ENCODE measurements at regions not wholly inside any gene's neighbourhood (a gene's known extent, or its start where the extent isn't known, plus 50 kb on each side); places are given as distances from the start of the nearest gene placed in this dataset.

GRCh38 chr12:92469837-92470236, 233.0 kb upstream of the PLEKHG7 start:
- H3K27me3 ChIP-seq (ENCODE audit: insufficient read depth, low read length): no peaks in the 10 kb centered on the region
- H3K9me3 ChIP-seq (ENCODE audit: insufficient read depth, low read depth, low read length): no peaks in the 10 kb centered on the region
- no peak overlapping the region for H3K9ac ChIP-seq (ENCODE audit: low read depth, low read length)
- H3K4me1 ChIP-seq (ENCODE audit: insufficient read depth, low read length): peaks cover 50% of the 10 kb centered on the region
- WGBS: 93% methylated on average over 6 of the region's 6 CpGs
- H3K4me3 ChIP-seq (ENCODE audit: low read length): no peak overlapping the region
- H3K36me3 ChIP-seq (ENCODE audit: insufficient read depth, low read length): no peaks in the 10 kb centered on the region
- H3K27ac ChIP-seq (ENCODE audit: low read depth, low read length): no peak overlapping the region

- Histone ChIP-seq H3K9ac (ENCODE audit: low read depth, low read length) (no peak overlapping the region), H3K36me3 (ENCODE audit: insufficient read depth, low read length) (no peaks in the 10 kb centered on the region), H3K27ac (ENCODE audit: low read depth, low read length) (no peak overlapping the region), H3K4me3 (ENCODE audit: low read length) (no peak overlapping the region), H3K9me3 (ENCODE audit: insufficient read depth, low read depth, low read length) (no peaks in the 10 kb centered on the region), H3K27me3 (ENCODE audit: insufficient read depth, low read length) (no peaks in the 10 kb centered on the region), H3K4me1 (ENCODE audit: insufficient read depth, low read length) (peaks cover 51% of the 10 kb centered on the region)
- WGBS: 93% methylated on average over 8 of the region's 8 CpGs
Observed at GRCh38 chr12:92468358-92469020, 234.3 kb upstream of the PLEKHG7 start.

GRCh38 chr12:92467886-92468285, 234.9 kb upstream of the PLEKHG7 start:
- no peaks in the 10 kb centered on the region for H3K9me3 ChIP-seq (ENCODE audit: insufficient read depth, low read depth, low read length)
- no peaks in the 10 kb centered on the region for H3K27me3 ChIP-seq (ENCODE audit: insufficient read depth, low read length)
- H3K4me1 ChIP-seq (ENCODE audit: insufficient read depth, low read length): peaks cover 47% of the 10 kb centered on the region
- H3K36me3 ChIP-seq (ENCODE audit: insufficient read depth, low read length): no peaks in the 10 kb centered on the region
- no peak overlapping the region for H3K4me3 ChIP-seq (ENCODE audit: low read length)
- H3K9ac ChIP-seq (ENCODE audit: low read depth, low read length): no peak overlapping the region
- H3K27ac ChIP-seq (ENCODE audit: low read depth, low read length): no peak overlapping the region; the same call in 1 of the 2 replicates
- 69% methylated on average over 1 of the region's 1 CpG for WGBS

GRCh38 chr12:92466391-92467305, 236.1 kb upstream of the PLEKHG7 start:
- no peaks in the 10 kb centered on the region for H3K9me3 ChIP-seq (ENCODE audit: insufficient read depth, low read depth, low read length)
- peak overlapping the region; percentile 12; the same call in 1 of the 2 replicates for H3K9ac ChIP-seq (ENCODE audit: low read depth, low read length)
- peak overlapping the region; percentile 8; the same call in 1 of the 2 replicates for H3K4me3 ChIP-seq (ENCODE audit: low read length)
- WGBS: 43% methylated on average over 13 of the region's 13 CpGs
- H3K27me3 ChIP-seq (ENCODE audit: insufficient read depth, low read length): no peaks in the 10 kb centered on the region
- peak overlapping the region; percentile 88; the same call in 1 of the 2 replicates for H3K27ac ChIP-seq (ENCODE audit: low read depth, low read length)
- no peaks in the 10 kb centered on the region for H3K36me3 ChIP-seq (ENCODE audit: insufficient read depth, low read length)
- peaks cover 47% of the 10 kb centered on the region for H3K4me1 ChIP-seq (ENCODE audit: insufficient read depth, low read length)

DNA sequence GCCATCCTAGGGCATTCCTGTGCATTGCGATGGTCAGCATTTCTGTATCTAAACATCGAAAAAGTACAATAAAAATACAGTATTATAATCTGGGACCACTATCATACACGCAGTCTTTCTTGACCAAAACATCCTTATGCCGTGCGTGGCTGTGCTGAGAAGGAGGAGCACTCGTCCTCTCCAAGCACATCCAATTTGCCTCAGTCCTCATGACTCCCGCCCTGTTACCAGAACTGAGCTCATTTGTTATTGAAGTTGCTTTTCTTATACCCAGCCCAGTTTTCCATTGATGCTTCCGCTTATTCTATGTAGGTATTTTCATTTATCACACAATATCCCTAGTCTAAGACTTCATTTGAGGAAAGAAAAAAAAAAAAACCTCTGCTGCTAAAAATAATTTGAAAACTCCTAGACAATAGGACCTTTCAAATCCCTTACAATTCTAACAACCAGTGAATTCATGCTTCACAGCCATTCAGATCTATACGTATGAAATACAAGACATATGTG, 236.9 kb upstream of the PLEKHG7 start:
- Histone ChIP-seq H3K9me3 (ENCODE audit: insufficient read depth, low read depth, low read length) (no peaks in the 10 kb centered on the region), H3K9ac (ENCODE audit: low read depth, low read length) (no peak overlapping the region), H3K27me3 (ENCODE audit: insufficient read depth, low read length) (no peaks in the 10 kb centered on the region), H3K4me3 (ENCODE audit: low read length) (no peak overlapping the region), H3K4me1 (ENCODE audit: insufficient read depth, low read length) (peaks cover 47% of the 10 kb centered on the region), H3K27ac (ENCODE audit: low read depth, low read length) (peak overlapping the region; percentile 88; the same call in 1 of the 2 replicates), H3K36me3 (ENCODE audit: insufficient read depth, low read length) (no peaks in the 10 kb centered on the region)
- WGBS: 91% methylated on average over 8 of the region's 9 CpGs

DNA sequence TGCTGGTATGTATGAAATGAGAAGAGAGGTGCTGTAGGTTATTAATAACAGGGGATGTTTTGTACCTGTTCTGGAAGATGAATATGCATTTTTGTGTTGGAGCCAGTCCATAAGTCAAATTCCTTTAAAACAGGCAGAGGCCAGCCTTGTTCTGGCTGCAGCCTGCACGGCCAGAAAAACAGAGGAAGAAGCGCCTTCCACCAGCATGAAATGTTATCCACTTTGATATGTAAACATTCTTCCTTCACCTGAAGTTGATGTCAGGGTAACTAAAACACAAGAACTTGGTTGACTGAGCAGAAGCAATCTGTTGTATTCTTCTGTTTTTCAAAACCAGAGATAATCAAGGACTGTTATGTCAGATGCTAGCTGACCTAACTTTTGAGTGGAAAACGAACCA, 237.9 kb upstream of the PLEKHG7 start:
- 70% methylated on average over 3 of the region's 3 CpGs for WGBS
- Histone ChIP-seq H3K4me1 (ENCODE audit: insufficient read depth, low read length) (peaks cover 44% of the 10 kb centered on the region), H3K4me3 (ENCODE audit: low read length) (no peak overlapping the region), H3K27ac (ENCODE audit: low read depth, low read length) (no peak overlapping the region), H3K36me3 (ENCODE audit: insufficient read depth, low read length) (no peaks in the 10 kb centered on the region), H3K27me3 (ENCODE audit: insufficient read depth, low read length) (no peaks in the 10 kb centered on the region), H3K9me3 (ENCODE audit: insufficient read depth, low read depth, low read length) (no peaks in the 10 kb centered on the region), H3K9ac (ENCODE audit: low read depth, low read length) (no peak overlapping the region; the same call in 1 of the 2 replicates)

- no peaks in the 10 kb centered on the region for H3K9me3 ChIP-seq (ENCODE audit: insufficient read depth, low read depth, low read length)
- peaks cover 40% of the 10 kb centered on the region for H3K4me1 ChIP-seq (ENCODE audit: insufficient read depth, low read length)
- no peaks in the 10 kb centered on the region for H3K27me3 ChIP-seq (ENCODE audit: insufficient read depth, low read length)
- H3K4me3 ChIP-seq (ENCODE audit: low read length): no peak overlapping the region
- no peak overlapping the region for H3K9ac ChIP-seq (ENCODE audit: low read depth, low read length)
- no peak overlapping the region for H3K27ac ChIP-seq (ENCODE audit: low read depth, low read length)
- WGBS: 98% methylated on average over 2 of the region's 2 CpGs
- no peaks in the 10 kb centered on the region for H3K36me3 ChIP-seq (ENCODE audit: insufficient read depth, low read length)
Observed at GRCh38 chr12:92463171-92463570, 239.6 kb upstream of the PLEKHG7 start.

- no CpG with 5 or more reads among the region's 1 CpG for WGBS
- no peak overlapping the region for H3K9ac ChIP-seq (ENCODE audit: low read depth, low read length)
- H3K4me3 ChIP-seq (ENCODE audit: low read length): no peak overlapping the region
- no peaks in the 10 kb centered on the region for H3K36me3 ChIP-seq (ENCODE audit: insufficient read depth, low read length)
- H3K27ac ChIP-seq (ENCODE audit: low read depth, low read length): no peak overlapping the region
- no peaks in the 10 kb centered on the region for H3K27me3 ChIP-seq (ENCODE audit: insufficient read depth, low read length)
- H3K4me1 ChIP-seq (ENCODE audit: insufficient read depth, low read length): peaks cover 33% of the 10 kb centered on the region
- H3K9me3 ChIP-seq (ENCODE audit: insufficient read depth, low read depth, low read length): no peaks in the 10 kb centered on the region
Observed at GRCh38 chr12:92462527-92462926, 240.3 kb upstream of the PLEKHG7 start.

GRCh38 chr12:92462049-92462448, 240.7 kb upstream of the PLEKHG7 start:
- Histone ChIP-seq H3K4me1 (ENCODE audit: insufficient read depth, low read length) (peaks cover 29% of the 10 kb centered on the region), H3K4me3 (ENCODE audit: low read length) (no peak overlapping the region), H3K27ac (ENCODE audit: low read depth, low read length) (no peak overlapping the region), H3K9ac (ENCODE audit: low read depth, low read length) (no peak overlapping the region), H3K27me3 (ENCODE audit: insufficient read depth, low read length) (no peaks in the 10 kb centered on the region), H3K9me3 (ENCODE audit: insufficient read depth, low read depth, low read length) (no peaks in the 10 kb centered on the region), H3K36me3 (ENCODE audit: insufficient read depth, low read length) (no peaks in the 10 kb centered on the region)
- WGBS: 98% methylated on average over 3 of the region's 3 CpGs

DNA sequence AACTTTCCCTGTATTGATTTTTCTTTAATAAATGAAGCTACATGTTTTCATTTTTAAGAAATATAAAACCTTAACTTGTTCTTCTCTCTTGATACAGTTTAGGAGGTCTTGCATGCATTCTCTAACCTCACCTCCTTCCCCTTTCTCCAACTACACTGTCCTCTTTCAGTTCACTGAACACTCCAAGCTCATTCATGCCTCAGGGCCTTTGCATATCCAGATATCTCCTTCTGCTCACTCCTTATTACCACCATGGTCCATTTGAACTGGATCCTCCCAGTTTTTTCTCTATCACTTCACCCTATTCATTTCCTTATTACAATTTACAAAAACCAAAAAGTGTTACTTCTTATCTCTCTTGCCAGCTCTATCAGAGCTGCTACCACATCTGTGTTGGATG, 242.9 kb upstream of the PLEKHG7 start:
- Histone ChIP-seq H3K27ac (ENCODE audit: low read depth, low read length) (no peak overlapping the region), H3K4me3 (ENCODE audit: low read length) (no peak overlapping the region), H3K27me3 (ENCODE audit: insufficient read depth, low read length) (no peaks in the 10 kb centered on the region), H3K4me1 (ENCODE audit: insufficient read depth, low read length) (peaks cover 7% of the 10 kb centered on the region), H3K9ac (ENCODE audit: low read depth, low read length) (no peak overlapping the region), H3K9me3 (ENCODE audit: insufficient read depth, low read depth, low read length) (no peaks in the 10 kb centered on the region), H3K36me3 (ENCODE audit: insufficient read depth, low read length) (no peaks in the 10 kb centered on the region)

DNA sequence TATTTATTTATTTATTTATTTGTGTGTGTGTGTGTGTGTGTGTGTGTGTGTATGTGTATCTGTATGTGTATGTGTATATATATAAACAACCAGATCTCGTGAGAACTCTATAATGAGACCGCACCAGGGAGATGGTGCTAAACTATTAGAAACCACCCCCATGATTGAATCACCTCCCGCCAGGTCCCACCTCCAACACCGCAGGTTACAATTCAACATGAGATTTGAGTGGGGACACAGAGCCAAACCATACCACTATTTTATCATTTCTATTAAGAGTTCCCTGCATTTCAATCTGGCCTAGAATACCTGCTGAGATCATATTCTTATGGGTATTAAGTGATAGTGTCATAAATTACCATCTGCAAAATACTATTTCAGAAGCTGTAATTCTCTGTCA, 243.8 kb upstream of the PLEKHG7 start:
- H3K4me1 ChIP-seq (ENCODE audit: insufficient read depth, low read length): no peaks in the 10 kb centered on the region; the same call in 1 of the 2 replicates
- WGBS: 88% methylated on average over 3 of the region's 4 CpGs
- no peak overlapping the region for H3K4me3 ChIP-seq (ENCODE audit: low read length)
- H3K36me3 ChIP-seq (ENCODE audit: insufficient read depth, low read length): no peaks in the 10 kb centered on the region
- H3K27me3 ChIP-seq (ENCODE audit: insufficient read depth, low read length): no peaks in the 10 kb centered on the region
- H3K9ac ChIP-seq (ENCODE audit: low read depth, low read length): no peak overlapping the region
- no peaks in the 10 kb centered on the region for H3K9me3 ChIP-seq (ENCODE audit: insufficient read depth, low read depth, low read length)
- H3K27ac ChIP-seq (ENCODE audit: low read depth, low read length): no peak overlapping the region

All from HUES64 (cell line).